HUES6 (cell line): ENCODE measurements at regions not wholly inside any gene's neighbourhood (a gene's known extent, or its start where the extent isn't known, plus 50 kb on each side); places are given as distances from the start of the nearest gene placed in this dataset.

Experiments used
- H3K27ac ChIP-seq: 2 replicates; pipeline ENCODE4 v1.7.0; 2013; ENCODE audit warnings: low read depth, mild to moderate bottlenecking, low read length, inconsistent platforms
- H3K27me3 ChIP-seq: 2 replicates; pipeline ENCODE4 v1.6.1; 2013; ENCODE audit warnings: low read length; ENCODE audit not compliant: control insufficient read depth, insufficient read depth
- H3K36me3 ChIP-seq: 2 replicates; pipeline ENCODE4 v1.6.1; 2013; ENCODE audit warnings: low read length; ENCODE audit not compliant: control insufficient read depth, insufficient read depth
- H3K4me1 ChIP-seq: 2 replicates; pipeline ENCODE4 v1.6.1; 2013; ENCODE audit warnings: low read length; ENCODE audit not compliant: control insufficient read depth, insufficient read depth
- H3K4me3 ChIP-seq: 2 replicates; pipeline ENCODE4 v1.5.1; 2013; ENCODE audit warnings: low read depth, low read length
- H3K9ac ChIP-seq: one replicate; pipeline ENCODE4 v1.6.1; 2013; ENCODE audit warnings: mild to moderate bottlenecking, low read length
- H3K9me3 ChIP-seq: 2 replicates; pipeline ENCODE4 v1.6.1; 2013; ENCODE audit warnings: low read depth, low read length; ENCODE audit not compliant: control insufficient read depth, insufficient read depth

DNA sequence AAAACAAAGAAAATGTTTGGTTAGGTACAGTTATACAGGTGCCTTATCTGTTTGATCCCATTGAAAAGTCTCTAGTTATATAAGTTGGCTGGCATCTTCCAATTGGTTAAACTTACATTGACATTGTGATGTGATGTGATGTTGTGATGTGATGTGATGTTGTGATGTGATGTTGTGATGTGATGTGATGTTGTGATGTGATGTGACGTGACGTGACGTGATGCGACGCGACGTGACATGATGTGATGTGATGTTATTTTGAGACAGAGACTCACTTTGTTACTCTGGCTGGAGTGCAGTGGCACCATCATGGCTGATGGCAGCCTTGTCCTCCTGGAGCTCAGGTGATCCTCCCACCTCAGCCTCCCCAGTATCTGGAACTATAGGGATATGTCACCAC is 507.6 kb downstream of the HAO1 start:
- Histone ChIP-seq H3K27ac (no peak overlapping the region), H3K9ac (no peak overlapping the region), H3K4me1 (no peaks in the 10 kb centered on the region), H3K4me3 (no peak overlapping the region), H3K36me3 (no peaks in the 10 kb centered on the region), H3K9me3 (no peaks in the 10 kb centered on the region), H3K27me3 (no peaks in the 10 kb centered on the region)

DNA sequence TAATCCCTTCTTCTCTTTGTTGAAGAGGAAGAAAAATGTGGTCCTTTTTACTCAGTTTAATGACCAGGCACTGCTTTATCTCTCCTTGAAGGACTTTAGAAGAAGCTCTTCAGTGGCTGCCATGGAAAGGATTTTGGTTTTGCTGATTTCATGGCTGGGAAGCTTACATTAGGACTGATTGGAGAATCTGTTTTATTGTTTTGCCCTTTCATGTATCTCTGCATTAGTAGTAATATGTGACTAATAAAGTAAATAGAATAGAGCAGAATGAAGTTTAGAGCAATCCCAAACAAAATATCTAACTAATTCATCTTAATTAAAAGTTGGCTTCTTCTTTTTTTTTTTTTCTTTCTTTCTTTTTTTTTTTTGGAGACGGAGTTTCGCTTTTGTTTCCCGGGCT is 502.9 kb downstream of the HAO1 start:
- Histone ChIP-seq H3K9ac (no peak overlapping the region), H3K4me1 (no peaks in the 10 kb centered on the region), H3K27me3 (no peaks in the 10 kb centered on the region), H3K4me3 (no peak overlapping the region), H3K27ac (no peak overlapping the region), H3K36me3 (no peaks in the 10 kb centered on the region), H3K9me3 (no peaks in the 10 kb centered on the region)

DNA sequence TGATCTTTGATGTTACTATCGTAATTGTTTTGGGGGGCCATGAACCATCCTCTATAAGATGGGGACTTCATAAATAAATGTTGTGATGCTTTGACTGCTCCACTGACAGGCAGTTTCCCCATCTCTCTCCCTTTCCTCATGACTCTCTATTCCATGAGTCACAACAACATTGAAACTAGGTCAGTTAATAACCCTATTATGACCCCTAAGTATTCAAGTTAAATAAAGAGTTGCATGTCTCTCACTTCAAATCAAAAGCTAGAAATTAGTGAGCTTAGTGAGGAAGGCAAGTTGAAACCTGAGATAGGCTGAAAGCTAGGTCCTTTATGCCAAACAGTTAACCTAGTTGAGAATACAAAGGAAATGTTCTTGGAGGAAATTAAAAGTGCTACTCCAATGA is 491.0 kb downstream of the HAO1 start:
- Histone ChIP-seq H3K4me3 (no peak overlapping the region), H3K9me3 (no peaks in the 10 kb centered on the region), H3K4me1 (no peaks in the 10 kb centered on the region), H3K27me3 (no peaks in the 10 kb centered on the region), H3K27ac (no peak overlapping the region), H3K9ac (no peak overlapping the region), H3K36me3 (no peaks in the 10 kb centered on the region)

- Histone ChIP-seq H3K36me3 (no peaks in the 10 kb centered on the region), H3K4me1 (no peaks in the 10 kb centered on the region), H3K4me3 (no peak overlapping the region), H3K27ac (no peak overlapping the region), H3K9me3 (no peaks in the 10 kb centered on the region), H3K27me3 (no peaks in the 10 kb centered on the region), H3K9ac (no peak overlapping the region)
Measured at GRCh38 chr20:7452890-7453289, 487.4 kb downstream of the HAO1 start.

DNA sequence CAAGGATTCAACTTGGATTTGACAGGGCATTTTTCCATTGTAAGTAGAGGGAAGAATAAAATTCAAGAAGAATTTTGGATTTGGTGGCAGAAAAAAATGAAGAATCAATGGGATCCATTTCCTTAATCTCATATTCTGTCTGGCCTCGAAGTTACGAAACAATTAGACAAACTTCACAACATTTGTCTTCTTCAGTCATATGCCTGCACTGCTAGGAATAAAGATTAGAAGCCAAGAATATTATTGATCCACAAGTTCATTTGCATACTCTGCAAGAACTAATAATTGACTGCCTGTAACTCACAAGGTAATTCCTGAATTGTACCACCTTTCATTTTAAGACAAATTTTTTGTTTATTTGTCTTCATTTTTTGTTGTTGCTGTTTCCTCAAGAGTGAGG is 486.2 kb downstream of the HAO1 start:
- H3K4me1 ChIP-seq, result no peaks in the 10 kb centered on the region
- no peak overlapping the region for H3K4me3 ChIP-seq
- no peak overlapping the region for H3K9ac ChIP-seq
- H3K27ac ChIP-seq, result no peak overlapping the region
- H3K36me3 ChIP-seq, result no peaks in the 10 kb centered on the region
- H3K27me3 ChIP-seq, result no peaks in the 10 kb centered on the region
- H3K9me3 ChIP-seq, result no peaks in the 10 kb centered on the region

DNA sequence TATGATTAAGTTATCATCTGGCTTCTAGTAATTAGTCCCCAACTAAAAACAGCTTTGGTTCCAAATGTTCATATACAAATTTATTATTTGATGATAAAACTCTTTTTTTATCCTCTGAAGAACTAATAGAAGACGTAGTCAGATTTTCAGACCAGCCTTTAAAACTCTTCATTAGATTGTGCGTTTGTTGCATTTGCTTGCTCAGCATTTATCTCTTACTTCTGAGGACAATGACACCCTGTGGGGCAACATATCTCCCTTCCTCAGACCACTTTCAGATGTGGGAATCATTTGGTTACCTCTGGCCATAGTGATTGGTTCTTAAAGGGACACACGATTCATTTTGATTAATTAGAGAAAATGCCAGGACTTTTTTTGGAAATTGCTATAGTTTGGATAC is 481.8 kb downstream of the HAO1 start:
- no peaks in the 10 kb centered on the region for H3K27me3 ChIP-seq
- no peak overlapping the region for H3K27ac ChIP-seq
- H3K9ac ChIP-seq, result no peak overlapping the region
- H3K4me3 ChIP-seq, result no peak overlapping the region
- H3K9me3 ChIP-seq, result no peaks in the 10 kb centered on the region
- H3K4me1 ChIP-seq, result no peaks in the 10 kb centered on the region
- H3K36me3 ChIP-seq, result no peaks in the 10 kb centered on the region

DNA sequence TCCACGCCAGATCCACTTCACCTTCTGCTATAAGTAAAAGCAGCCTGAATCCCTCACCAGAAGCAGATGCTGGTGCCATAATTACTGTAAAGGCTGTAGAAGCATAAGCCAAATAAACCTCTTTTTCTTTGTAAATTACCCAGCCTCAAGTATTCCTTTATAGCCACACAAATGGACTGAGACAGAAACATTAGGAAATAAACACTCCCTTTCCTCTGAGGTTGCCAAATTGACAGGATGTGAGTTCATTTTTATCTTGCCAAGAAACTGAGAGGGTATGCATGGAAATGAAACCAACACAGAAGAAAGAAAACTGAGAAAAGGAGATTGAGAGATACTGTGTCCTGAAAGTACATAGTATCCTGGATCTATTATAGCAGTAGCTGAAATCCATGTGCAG is 481.2 kb downstream of the HAO1 start:
- H3K27ac ChIP-seq, result no peak overlapping the region
- no peak overlapping the region for H3K9ac ChIP-seq
- no peaks in the 10 kb centered on the region for H3K27me3 ChIP-seq
- no peak overlapping the region for H3K4me3 ChIP-seq
- H3K9me3 ChIP-seq, result no peaks in the 10 kb centered on the region
- no peaks in the 10 kb centered on the region for H3K36me3 ChIP-seq
- H3K4me1 ChIP-seq, result no peaks in the 10 kb centered on the region

DNA sequence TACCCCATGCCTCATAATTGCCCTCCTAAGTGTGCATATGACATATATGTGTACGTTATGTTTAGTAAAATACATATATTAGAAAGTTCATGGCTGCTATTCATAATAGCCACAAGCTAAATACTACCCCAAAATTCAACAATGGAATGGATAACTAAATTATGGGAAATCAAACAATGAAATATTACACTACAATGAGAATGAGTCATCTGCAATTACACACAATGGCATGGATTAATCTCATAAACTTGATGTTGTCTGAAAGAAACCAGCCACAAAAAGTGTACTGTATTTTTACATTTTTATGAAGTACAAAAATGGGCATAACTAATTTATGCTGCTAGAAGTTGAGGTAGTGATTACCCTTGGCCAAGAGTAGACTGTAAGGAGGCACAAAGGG is 477.0 kb downstream of the HAO1 start:
- Histone ChIP-seq H3K27ac (no peak overlapping the region), H3K36me3 (no peaks in the 10 kb centered on the region), H3K9ac (no peak overlapping the region), H3K27me3 (no peaks in the 10 kb centered on the region), H3K4me1 (no peaks in the 10 kb centered on the region), H3K9me3 (no peaks in the 10 kb centered on the region), H3K4me3 (no peak overlapping the region)

- Histone ChIP-seq H3K27ac (no peak overlapping the region), H3K4me1 (no peaks in the 10 kb centered on the region), H3K36me3 (no peaks in the 10 kb centered on the region), H3K27me3 (no peaks in the 10 kb centered on the region), H3K9ac (no peak overlapping the region), H3K4me3 (no peak overlapping the region), H3K9me3 (no peaks in the 10 kb centered on the region)
Measured at GRCh38 chr20:7470912-7471311, 469.3 kb downstream of the HAO1 start.

GRCh38 chr20:7490288-7490687 is 450.0 kb downstream of the HAO1 start:
- H3K27ac ChIP-seq, result no peak overlapping the region
- H3K9ac ChIP-seq, result no peak overlapping the region
- no peaks in the 10 kb centered on the region for H3K4me1 ChIP-seq
- no peaks in the 10 kb centered on the region for H3K27me3 ChIP-seq
- no peaks in the 10 kb centered on the region for H3K36me3 ChIP-seq
- H3K9me3 ChIP-seq, result 0 out of 2 replicates have a peak, but pooled peaks cover 4% of the 10 kb centered on the region
- H3K4me3 ChIP-seq, result no peak overlapping the region

- Histone ChIP-seq H3K36me3 (no peaks in the 10 kb centered on the region), H3K27ac (no peak overlapping the region), H3K9ac (no peak overlapping the region), H3K9me3 (0 out of 2 replicates have a peak, but pooled peaks cover 4% of the 10 kb centered on the region), H3K27me3 (no peaks in the 10 kb centered on the region), H3K4me3 (no peak overlapping the region), H3K4me1 (no peaks in the 10 kb centered on the region)
Measured at GRCh38 chr20:7492257-7492656, 448.0 kb downstream of the HAO1 start.

- no peak overlapping the region for H3K9ac ChIP-seq
- no peaks in the 10 kb centered on the region for H3K27me3 ChIP-seq
- H3K27ac ChIP-seq, result no peak overlapping the region
- no peaks in the 10 kb centered on the region for H3K36me3 ChIP-seq
- 0 out of 2 replicates have a peak, but pooled peaks cover 4% of the 10 kb centered on the region for H3K9me3 ChIP-seq
- H3K4me3 ChIP-seq, result no peak overlapping the region
- H3K4me1 ChIP-seq, result no peaks in the 10 kb centered on the region
Measured at GRCh38 chr20:7493311-7493710, 446.9 kb downstream of the HAO1 start.
